Transverse colon (tissue), 4 donors: ENCODE measurements at regions not wholly inside any gene's neighbourhood (a gene's known extent, or its start where the extent isn't known, plus 50 kb on each side); places are given as distances from the start of the nearest gene placed in this dataset.

ENCODE experiments used
- EP300 ChIP-seq: sonication (generic); formaldehyde crosslinking; IDR thresholded peaks from one replicate; pipeline ENCODE4 v1.6.1; 2017; ENCODE audit warnings: antibody characterized with exemption, low read depth
- POLR2A ChIP-seq: fragments of 450-650 bp; IDR thresholded peaks from one replicate; pipeline ENCODE4 v1.6.1; 2016; ENCODE audit warnings: antibody characterized with exemption, mild to moderate bottlenecking, moderate library complexity
- POLR2AphosphoS5 ChIP-seq, 3 donors: sonication (generic); formaldehyde crosslinking; IDR thresholded peaks; one replicate each; pipeline ENCODE4 v1.6.1; 2016; ENCODE audit warnings: antibody characterized with exemption in 3 of 3
- TF ChIP-seq, protein P1 (sequence below), 5 experiments: fragments of 200-600 bp in 3 of 5; fragments of 450-650 bp in 2 of 5; sonication (generic) in 3 of 5; IDR thresholded peaks; 1 replicate in 2 of 5; 2 replicates in 3 of 5; pipeline ENCODE4 v1.5.1; 2016 to 2017; ENCODE audit warnings: antibody characterized with exemption in 5 of 5, inconsistent platforms in 3 of 5, mild to moderate bottlenecking in 2 of 5, moderate library complexity in 1 of 5

DNA sequence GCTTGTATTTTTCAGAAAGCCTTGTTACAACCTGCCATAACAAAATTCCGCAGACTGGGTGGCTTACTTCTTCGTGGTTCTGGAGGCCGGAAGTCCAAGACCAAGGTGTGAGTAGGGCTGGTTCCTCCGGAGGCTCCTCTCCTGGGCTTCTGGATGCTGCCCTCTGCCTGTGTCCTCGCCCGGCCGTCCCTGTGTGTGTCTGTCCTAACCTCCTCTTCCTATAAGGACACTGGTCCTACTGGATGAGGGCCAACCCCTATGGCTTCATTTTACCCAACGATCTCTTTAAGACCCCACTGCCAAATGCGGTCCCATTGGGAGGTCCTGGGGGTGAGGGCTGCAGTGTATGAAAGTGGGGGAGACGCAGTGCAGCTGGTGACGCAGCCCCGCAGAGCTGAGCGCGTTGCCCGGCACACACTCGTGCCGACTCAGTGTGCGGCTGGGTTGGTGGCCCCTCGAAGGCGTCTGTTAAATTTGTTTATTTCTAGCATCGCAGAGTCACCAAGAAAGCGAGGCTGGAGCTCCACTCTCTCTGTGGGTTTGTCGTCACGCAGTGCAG is 116.7 kb downstream of the SOX1 start:
- TF ChIP-seq, protein P1, sequence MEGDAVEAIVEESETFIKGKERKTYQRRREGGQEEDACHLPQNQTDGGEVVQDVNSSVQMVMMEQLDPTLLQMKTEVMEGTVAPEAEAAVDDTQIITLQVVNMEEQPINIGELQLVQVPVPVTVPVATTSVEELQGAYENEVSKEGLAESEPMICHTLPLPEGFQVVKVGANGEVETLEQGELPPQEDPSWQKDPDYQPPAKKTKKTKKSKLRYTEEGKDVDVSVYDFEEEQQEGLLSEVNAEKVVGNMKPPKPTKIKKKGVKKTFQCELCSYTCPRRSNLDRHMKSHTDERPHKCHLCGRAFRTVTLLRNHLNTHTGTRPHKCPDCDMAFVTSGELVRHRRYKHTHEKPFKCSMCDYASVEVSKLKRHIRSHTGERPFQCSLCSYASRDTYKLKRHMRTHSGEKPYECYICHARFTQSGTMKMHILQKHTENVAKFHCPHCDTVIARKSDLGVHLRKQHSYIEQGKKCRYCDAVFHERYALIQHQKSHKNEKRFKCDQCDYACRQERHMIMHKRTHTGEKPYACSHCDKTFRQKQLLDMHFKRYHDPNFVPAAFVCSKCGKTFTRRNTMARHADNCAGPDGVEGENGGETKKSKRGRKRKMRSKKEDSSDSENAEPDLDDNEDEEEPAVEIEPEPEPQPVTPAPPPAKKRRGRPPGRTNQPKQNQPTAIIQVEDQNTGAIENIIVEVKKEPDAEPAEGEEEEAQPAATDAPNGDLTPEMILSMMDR (IDR thresholded peaks at IDR 0.05), result no peak
- TF ChIP-seq POLR2A (no peak), POLR2AphosphoS5 (IDR thresholded peaks at IDR 0.05) (no peak), EP300 (no peak)
